ENCODE measurements at regions not wholly inside any gene's neighbourhood (a gene's known extent, or its start where the extent isn't known, plus 50 kb on each side); places are given as distances from the start of the nearest gene placed in this dataset.

GRCh38 chr20:48474022-48474421, 353.8 kb downstream of the PREX1 start:
- TF ChIP-seq, protein P1, sequence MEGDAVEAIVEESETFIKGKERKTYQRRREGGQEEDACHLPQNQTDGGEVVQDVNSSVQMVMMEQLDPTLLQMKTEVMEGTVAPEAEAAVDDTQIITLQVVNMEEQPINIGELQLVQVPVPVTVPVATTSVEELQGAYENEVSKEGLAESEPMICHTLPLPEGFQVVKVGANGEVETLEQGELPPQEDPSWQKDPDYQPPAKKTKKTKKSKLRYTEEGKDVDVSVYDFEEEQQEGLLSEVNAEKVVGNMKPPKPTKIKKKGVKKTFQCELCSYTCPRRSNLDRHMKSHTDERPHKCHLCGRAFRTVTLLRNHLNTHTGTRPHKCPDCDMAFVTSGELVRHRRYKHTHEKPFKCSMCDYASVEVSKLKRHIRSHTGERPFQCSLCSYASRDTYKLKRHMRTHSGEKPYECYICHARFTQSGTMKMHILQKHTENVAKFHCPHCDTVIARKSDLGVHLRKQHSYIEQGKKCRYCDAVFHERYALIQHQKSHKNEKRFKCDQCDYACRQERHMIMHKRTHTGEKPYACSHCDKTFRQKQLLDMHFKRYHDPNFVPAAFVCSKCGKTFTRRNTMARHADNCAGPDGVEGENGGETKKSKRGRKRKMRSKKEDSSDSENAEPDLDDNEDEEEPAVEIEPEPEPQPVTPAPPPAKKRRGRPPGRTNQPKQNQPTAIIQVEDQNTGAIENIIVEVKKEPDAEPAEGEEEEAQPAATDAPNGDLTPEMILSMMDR (IDR thresholded peaks at IDR 0.05; ENCODE audit: borderline replicate concordance, extremely low read depth, low read length, poor library complexity, severe bottlenecking): no peak
- no peak for TF ChIP-seq EZH2 (IDR thresholded peaks at IDR 0.05; ENCODE audit: borderline replicate concordance, low read depth, low read length, severe bottlenecking)
